ENCODE measurements at regions not wholly inside any gene's neighbourhood (a gene's known extent, or its start where the extent isn't known, plus 50 kb on each side); places are given as distances from the start of the nearest gene placed in this dataset.

DNA sequence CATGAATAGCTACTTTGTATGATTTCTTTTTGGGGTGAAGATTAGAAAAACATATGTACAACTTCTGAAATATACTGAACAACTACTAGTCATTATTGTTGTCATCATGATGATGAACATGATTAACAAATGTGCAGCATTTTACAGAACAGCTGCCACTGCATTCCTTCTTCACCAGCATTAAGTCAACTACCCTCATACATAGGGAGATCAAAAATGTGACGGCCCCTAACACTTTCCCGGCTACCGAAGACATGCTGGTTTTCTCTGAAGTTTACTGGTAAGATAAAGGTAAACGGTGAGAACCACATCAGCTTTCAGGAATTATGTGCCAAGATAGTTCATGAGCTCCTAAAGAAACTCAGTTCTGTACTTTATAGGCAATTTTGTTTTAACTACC lies 121.0 kb upstream of the LRATD1 start:
- no peak overlapping the region for H3K4me3 ChIP-seq
- DNase-seq (no peak), ATAC-seq (no peak)
- H3K4me1 ChIP-seq, result no peaks in the 10 kb centered on the region
- H3K9me3 ChIP-seq, result no peaks in the 10 kb centered on the region
- TF ChIP-seq CTCF (IDR thresholded peaks at IDR 0.05), result no peak
- no peak overlapping the region for H3K27ac ChIP-seq
- H3K36me3 ChIP-seq, result no peaks in the 10 kb centered on the region
- intact Hi-C loops (cut with DNase I), result no loop called here
- H3K27me3 ChIP-seq (ENCODE audit: low read depth), result no peaks in the 10 kb centered on the region

DNA sequence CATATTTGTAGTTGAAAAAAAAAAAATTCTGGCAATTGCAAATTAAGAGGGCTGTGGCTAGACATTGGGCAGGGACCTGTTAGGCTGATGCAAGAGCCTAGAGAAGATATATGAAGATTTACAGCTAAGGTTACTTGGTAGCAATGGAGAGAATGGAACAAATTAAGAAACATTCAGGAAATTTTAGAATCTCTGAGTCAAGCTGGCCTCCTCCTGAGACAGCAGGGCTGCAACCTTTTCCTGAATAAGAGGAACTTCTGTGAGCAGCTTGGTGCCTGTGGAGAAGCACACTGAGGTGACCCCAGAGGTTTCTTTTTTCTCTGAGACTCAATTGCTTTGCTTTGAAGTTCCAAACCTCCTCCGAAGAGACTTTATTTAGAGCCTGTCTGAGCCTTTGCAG lies 118.6 kb upstream of the LRATD1 start:
- TF ChIP-seq CTCF (IDR thresholded peaks at IDR 0.05), result no peak

GRCh38 chr2:14516844-14517243 lies 115.7 kb upstream of the LRATD1 start:
- H3K27me3 ChIP-seq (ENCODE audit: low read depth), result no peaks in the 10 kb centered on the region
- intact Hi-C loops (cut with DNase I), result no loop called here
- TF ChIP-seq CTCF (IDR thresholded peaks at IDR 0.05), result no peak
- ATAC-seq (no peak), DNase-seq (no peak)
- H3K9me3 ChIP-seq, result no peaks in the 10 kb centered on the region
- H3K27ac ChIP-seq, result no peak overlapping the region
- H3K36me3 ChIP-seq, result no peaks in the 10 kb centered on the region
- H3K4me1 ChIP-seq, result no peaks in the 10 kb centered on the region
- no peak overlapping the region for H3K4me3 ChIP-seq

More for the DNA sequence above, 118.6 kb upstream of the LRATD1 start:
- ATAC-seq (no peak), DNase-seq (no peak)
- Histone ChIP-seq H3K36me3 (no peaks in the 10 kb centered on the region), H3K4me3 (no peak overlapping the region), H3K4me1 (no peaks in the 10 kb centered on the region), H3K27me3 (ENCODE audit: low read depth) (no peaks in the 10 kb centered on the region), H3K27ac (no peak overlapping the region), H3K9me3 (no peaks in the 10 kb centered on the region)
- intact Hi-C loops (cut with DNase I), result no loop called here

GRCh38 chr2:14517731-14518130 lies 114.8 kb upstream of the LRATD1 start:
- no peaks in the 10 kb centered on the region for H3K4me1 ChIP-seq
- H3K4me3 ChIP-seq, result no peak overlapping the region
- H3K27ac ChIP-seq, result no peak overlapping the region
- TF ChIP-seq CTCF (IDR thresholded peaks at IDR 0.05), result no peak
- intact Hi-C loops (cut with DNase I), result no loop called here
- ATAC-seq, result no peak
- DNase-seq, result no peak
- H3K27me3 ChIP-seq (ENCODE audit: low read depth), result no peaks in the 10 kb centered on the region
- H3K36me3 ChIP-seq, result no peaks in the 10 kb centered on the region
- H3K9me3 ChIP-seq, result no peaks in the 10 kb centered on the region

- no peaks in the 10 kb centered on the region for H3K9me3 ChIP-seq
- H3K4me1 ChIP-seq, result no peaks in the 10 kb centered on the region
- no peak overlapping the region for H3K27ac ChIP-seq
- H3K4me3 ChIP-seq, result no peak overlapping the region
- DNase-seq (no peak), ATAC-seq (no peak)
- H3K36me3 ChIP-seq, result no peaks in the 10 kb centered on the region
- no peak for TF ChIP-seq CTCF (IDR thresholded peaks at IDR 0.05)
- intact Hi-C loops (cut with DNase I), result no loop called here
- no peaks in the 10 kb centered on the region for H3K27me3 ChIP-seq (ENCODE audit: low read depth)
These were observed 112.1 kb upstream of the LRATD1 start for GRCh38 chr2:14520385-14520945.

All from lower lobe of right lung (tissue), 2 donors.